Activated CD4-positive, alpha-beta T cell treated with anti-CD3 and anti-CD28 coated beads for 48 hours (primary cell): ENCODE measurements at regions not wholly inside any gene's neighbourhood (a gene's known extent, or its start where the extent isn't known, plus 50 kb on each side); places are given as distances from the start of the nearest gene placed in this dataset.
"Not testable (repeated sequence)": the region's sequence is repeated elsewhere in the genome, so short reads cannot be mapped to it uniquely, and the experiment has no call there.

Experiments
- DNase-seq: peaks from one replicate; pipeline ENCODE4 v3.0.0-alpha.2; 2020

DNA sequence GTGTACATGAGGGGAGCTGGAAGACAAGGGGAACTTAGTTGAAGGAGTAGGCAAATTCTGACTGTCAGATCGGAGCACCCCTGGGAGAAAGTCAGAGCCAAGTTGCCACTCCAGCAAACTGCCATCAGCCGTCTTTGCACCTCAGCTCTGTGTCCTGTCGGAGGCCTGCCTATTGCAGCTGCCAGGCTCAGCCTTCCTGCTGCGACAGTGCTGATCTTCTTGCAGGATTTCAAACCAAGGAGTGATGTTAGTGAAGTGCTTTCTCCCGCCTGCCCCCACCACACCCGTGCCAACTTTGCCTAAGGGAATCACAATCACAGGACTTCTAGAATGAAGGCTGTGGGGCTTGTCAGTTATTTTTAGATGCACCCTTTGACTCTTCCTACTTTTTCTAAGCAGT is 185.3 kb downstream of the KIT start:
- DNase-seq, result no peak

DNA sequence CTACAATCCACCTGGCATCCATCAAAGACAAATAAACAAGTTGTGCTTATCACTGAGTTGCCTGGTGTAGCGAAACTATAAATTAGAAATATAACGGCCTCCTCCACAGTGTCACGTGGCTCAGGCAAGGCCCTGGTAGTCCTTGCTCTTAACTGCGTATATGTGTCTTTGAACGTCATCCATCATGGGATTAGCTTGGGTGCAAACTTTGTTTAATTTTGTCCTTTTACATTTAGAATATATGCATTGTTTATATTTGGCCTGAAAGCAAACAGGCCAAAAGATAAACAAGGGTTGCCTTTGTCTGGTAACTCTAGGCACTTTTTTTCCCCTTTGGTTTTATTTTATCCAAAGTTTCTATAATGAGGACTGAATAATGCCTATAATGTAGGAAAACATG is 184.9 kb downstream of the KIT start:
- DNase-seq, result no peak

DNA sequence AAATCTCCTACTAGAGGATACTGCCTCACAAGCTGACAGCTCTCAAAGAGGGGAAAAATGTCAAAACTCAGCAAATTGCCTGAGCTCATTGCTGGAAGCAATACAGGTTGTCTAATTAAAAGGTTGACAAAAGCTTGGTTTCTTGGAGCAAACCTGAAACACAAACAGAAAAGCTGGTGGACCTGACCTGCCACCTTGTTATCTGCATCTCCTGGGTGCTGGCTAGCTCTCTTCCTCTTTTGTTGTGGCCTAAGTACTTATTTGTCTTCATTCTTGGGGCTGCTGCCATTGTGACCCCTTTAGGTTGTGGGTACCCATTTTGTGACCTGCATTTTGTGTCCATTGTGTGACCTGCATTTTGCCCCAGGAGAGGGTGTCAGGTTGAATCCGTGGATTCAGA is 184.5 kb downstream of the KIT start:
- no peak for DNase-seq

DNA sequence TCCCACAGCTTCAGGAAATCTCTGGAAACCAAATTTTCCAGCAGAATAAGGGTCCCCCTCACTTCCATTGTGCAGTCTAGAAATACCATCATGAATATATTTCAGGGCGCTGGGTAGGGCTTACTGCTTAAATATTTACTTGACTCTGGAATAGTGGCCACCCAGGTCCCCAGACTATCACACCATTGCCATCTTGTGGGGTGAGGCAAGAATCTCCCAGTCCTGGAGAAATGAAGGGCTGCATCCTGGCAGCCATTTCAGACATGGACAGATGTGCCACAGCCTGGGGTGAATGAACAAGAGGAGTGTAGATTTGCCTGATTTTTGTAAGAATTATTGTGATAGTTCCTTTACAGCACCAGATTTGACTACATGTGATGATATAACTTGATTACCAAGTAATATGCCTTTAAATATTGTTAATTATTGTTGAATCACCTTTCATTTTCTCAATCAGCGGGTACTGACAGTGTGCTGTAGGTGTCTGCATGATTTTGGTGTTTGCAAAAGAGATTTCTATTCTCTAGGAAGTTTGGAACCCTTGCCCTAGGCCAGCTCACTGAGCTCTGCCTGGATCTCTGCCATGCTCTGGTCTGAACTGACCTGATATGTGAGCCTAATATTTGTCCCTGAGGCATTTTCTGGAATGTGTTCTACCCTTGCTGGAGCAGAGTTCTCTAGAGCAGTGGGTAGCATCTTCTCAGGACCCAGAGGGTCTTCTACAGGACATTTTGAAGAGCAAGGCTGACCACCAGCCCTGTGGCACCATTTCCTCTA is 183.4 kb downstream of the KIT start:
- DNase-seq, result no peak

DNA sequence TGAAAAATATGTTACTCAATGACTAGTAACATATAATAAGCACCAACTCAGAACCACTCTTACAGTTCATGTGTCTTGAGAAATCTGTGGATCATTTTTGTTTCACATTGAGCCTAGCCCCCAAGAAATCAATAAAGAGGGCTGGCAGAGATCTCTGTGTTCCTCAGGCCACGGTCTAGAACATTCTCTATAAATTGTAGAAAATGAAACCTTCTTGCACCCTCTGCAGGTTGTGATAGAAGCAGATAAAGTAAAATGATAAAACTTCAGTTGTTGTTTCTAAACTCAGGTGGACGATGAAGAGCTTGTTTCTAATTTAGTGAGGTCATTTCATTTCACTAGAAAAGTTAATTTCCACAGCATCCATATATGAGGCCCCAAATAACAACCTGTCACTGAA is 182.7 kb downstream of the KIT start:
- DNase-seq, result no peak

DNA sequence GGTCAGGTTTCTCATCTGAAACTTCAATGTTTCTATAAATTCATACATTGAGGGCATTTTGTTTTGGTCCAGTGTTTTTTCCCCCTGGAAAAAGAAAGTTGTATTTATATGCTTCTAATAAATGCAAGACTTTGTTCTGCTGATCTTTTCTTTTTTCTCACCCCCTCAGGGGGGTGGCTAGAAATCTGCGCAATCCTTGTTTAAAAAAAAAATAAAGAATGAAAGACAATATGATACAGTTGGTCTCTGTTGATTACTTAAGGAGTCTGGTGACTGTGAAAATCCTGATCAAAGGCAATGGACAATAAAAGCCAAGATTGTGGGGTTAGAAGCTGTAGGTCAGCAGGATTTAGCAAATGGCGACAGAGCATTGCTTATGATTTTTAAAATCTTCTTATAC is 180.5 kb downstream of the KIT start:
- DNase-seq, result no peak

DNA sequence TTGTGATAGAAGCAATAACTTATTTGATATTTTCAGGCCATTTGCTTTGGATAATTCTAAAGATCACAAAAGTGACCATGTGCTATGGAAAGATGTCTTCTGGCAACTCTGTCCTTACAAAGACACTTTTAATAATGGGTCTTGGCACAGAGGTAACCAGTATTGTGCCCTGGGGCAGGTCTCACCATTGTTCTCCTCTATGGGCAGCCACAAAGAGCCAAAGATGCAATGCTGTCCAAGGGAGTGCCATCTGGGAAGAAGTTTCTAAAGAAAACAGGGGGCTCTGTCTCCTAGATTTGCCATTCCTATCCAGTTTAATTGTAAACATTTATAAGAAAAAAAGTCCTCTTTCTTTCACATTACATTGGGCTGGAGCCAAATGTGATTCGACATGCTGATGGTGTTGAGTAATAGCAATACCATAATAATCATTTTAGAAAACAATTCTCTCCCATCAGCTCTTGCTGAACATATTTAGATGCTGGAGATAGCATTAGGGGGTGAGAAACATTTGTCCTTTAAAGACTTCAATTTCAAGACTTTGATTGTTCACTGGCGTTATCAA is 179.9 kb downstream of the KIT start:
- no peak for DNase-seq

DNA sequence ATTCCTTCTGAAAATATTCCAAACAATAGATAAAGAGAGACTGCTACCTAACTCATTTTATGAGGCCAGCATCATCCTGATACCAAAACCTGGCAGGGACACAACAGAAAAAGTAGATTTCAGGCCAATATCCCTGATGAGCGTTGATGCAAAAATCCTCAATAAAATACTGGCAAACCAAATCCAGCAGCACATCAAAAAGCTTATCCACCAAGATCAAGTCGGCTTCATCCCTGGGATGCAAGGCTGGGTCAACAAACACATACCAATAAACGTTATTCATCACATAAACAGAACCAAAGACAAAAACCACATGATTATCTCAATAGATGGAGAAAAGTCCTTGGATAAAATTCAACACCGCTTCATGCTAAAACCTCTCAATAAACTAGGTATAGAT is 170.6 kb downstream of the KIT start:
- not testable (repeated sequence) for DNase-seq

DNA sequence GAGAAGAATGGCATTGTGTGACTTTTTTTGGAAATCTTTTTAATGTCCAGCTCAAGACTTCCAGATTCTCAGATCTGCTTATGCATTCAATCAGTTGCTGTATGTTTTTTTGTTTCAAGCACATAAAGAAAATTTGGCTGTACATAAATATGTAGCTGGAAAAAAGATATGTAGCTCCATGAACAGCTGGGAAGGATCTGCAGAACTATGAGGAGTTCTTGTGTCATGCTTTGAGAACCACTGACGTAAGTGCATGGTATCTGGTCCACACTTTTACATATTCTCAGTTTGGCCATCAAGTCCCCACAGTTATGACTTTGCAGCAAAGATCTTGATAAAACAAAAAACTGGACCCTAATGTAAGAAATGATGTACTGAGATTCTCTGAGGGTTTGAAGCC is 165.9 kb downstream of the KIT start:
- no peak for DNase-seq

DNA sequence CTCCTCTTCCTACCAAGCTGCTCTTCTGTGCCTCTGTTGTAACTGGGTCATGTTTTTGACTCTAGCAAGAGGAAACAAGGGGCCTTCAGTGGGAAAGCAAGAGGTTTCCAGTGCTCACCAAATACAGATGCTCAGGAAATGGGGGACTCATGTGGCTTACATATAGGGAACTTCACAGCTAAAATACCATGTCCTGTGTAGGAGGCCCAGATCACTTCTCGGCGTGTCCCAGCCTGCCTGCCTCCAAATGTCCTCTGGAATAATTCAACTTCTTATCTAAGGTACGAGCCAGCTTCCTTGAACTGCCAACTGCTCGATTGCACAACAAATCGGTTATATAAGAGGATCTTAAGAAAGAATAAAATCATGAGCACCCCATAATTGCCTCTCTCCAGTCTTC is 161.3 kb downstream of the KIT start:
- no peak for DNase-seq

DNA sequence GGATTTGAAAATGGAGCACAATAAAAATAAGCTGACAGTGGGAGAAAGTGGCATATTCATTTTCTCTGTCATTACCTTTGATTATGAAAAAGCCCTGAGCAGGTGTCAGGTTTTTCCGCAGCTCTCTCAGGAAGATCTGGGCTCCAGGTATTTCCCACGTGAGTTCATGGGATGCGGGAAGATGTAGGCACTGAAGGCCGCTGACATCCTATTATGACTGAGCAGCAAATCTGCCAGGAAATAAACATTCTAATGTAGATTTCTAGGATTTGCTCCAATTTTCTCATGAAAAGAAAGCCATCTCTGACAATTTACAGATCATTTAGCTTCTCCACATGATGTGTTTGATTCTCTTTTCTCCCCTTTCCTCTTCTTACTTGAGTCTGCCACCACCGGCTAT is 160.7 kb downstream of the KIT start:
- DNase-seq, result no peak

DNA sequence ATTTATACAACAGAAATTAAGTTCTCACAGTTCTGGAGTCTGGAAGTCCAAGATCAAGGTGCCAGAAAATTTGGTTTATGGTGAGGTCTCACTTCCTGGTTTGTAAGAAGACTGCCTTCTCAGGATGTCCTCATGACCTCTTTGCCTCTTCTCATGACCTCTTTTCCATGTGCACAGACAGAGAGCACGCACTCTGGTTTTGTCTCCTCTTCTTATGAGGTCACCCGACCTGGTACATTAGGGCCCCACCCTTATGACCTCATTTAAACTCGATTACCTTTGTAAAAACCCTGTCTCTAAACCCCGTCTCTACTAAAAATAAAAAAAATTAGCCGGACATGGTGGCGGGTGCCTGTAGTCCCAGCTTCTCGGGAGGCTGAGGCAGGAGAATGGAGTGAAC is 155.9 kb downstream of the KIT start:
- DNase-seq, result no peak

DNA sequence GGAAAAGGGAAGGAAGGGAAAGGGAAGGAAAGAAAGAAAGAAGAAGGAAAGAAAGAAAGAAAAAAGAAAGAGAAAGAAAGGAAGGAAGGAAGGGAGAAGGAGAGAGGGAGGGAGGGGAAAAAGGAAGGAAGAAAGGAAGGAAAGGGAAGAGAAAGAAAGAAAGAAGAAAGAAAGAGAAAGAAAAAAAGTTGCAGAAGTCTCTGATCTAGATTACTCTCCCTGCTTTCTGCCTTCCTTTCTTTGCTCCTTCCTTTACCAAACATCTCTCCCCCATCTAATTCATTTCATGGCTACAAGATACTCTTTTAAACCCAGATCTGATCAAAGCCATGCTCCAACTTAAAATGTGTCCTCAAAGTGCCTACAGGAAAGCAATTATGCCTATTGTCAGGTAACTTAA is 148.6 kb downstream of the KIT start:
- DNase-seq, result no peak

DNA sequence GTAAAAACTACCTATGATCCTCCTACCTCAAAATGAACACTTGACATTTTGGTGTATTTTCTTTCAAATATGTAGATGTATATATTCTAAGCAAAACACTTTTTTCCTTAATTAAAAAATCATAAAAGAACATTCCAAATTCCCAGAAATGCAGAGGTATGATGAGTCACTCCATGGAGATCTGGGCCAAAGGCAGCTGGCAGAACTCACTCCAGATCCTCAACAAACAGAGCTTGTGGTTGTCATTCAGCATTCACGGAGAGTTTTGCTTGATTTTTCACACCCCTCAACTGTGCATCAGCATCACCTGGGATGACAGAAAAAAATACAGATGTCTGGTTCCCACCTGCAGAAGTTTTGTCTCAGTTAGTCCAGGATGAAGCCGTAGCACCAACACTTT is 144.6 kb downstream of the KIT start:
- no peak for DNase-seq

DNA sequence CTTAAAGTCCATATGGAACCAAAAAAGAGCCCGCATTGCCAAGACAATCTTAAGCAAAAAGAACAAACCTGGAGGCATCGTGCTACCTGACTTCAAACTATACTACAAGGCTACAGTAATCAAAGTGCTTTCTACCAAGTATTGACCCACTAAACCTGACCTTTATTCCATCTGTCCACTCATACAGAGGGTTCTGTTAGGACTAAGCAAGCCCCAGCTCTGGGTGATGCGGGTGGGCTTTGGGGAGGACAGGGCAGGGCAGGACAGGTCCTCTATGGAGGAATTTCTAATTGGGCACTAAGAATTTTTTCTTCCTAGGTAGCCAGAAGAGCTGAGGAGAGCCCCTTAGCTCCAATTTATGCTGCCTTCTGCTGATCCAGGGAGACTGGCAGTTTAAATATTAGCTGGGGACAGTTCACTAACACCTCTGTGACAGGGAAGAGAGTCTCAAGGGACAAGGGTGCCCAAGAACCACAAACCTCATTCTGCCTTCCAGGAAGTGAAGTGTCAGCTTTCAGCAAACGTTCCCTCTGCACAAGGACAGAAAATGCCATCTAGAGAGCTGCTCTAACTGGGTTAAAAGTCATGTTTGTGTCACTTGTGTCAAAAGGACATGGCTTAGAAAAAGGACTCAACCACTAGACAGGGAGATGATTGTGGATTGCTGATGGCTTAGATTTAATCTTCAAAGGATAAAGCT is 143.2 kb downstream of the KIT start:
- DNase-seq, result no peak

DNA sequence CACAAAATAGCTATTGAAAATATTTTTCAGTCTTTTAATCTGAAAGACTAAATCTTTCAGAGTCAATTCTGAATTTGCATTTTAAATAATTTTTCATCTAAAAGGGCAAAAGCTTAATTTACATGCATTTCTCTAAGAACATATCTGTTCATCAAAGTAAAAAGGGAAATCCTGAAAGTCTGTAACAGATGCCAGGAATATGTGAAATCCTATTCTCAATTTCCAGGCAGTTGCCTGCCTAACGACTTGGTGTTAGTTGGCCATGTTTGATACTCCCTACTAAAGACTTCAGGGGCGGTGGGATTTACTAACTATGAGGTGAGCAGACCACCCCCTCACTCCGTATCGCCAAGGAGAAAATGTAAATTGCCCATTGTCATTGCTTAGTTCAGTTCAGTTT is 136.8 kb downstream of the KIT start:
- no peak for DNase-seq

DNA sequence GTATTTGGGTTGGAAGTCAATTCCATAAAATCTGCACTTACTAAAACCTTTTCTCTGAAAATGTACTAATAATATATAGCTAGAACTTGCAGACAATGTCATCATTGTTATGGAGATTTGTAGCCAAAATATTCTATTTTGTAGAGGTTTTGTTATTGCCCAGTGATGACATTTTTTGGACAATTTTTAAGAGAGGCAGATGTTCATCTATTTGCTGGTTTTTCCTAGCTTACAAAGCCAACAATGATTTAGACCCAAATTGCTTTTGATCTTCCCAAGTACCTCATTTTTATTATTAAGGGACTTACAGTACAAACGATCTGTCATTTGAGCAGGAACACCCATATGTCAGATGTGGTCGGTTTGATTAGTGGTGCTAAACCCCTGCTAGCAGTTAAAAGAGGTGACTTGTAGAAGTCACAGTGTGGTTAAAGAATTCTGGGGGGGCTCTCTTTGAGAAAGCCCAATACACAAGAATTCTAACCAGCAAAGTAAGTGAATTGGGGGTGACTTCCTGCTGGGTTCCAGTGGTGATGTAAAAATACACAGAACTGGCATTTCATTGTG is 136.2 kb downstream of the KIT start:
- DNase-seq, result no peak
